Muscle of leg (tissue), 3 donors: ENCODE measurements at regions not wholly inside any gene's neighbourhood (a gene's known extent, or its start where the extent isn't known, plus 50 kb on each side); places are given as distances from the start of the nearest gene placed in this dataset.
"Not testable (repeated sequence)": the region's sequence is repeated elsewhere in the genome, so short reads cannot be mapped to it uniquely, and the experiment has no call there.

ENCODE experiments used
- DNase-seq: peaks from one replicate; pipeline ENCODE4 v3.0.0; 2013
- H3K27ac ChIP-seq: one replicate; pipeline ENCODE4 v1.5.1; 2013; ENCODE audit warnings: mild to moderate bottlenecking, low read length, control low read depth
- H3K27me3 ChIP-seq: one replicate; pipeline ENCODE4 v1.6.1; 2013; ENCODE audit warnings: low read length; ENCODE audit not compliant: control insufficient read depth, insufficient read depth
- H3K36me3 ChIP-seq: one replicate; pipeline ENCODE4 v1.6.1; 2013; ENCODE audit warnings: low read length; ENCODE audit not compliant: control insufficient read depth, insufficient read depth
- H3K4me1 ChIP-seq: one replicate; pipeline ENCODE4 v1.6.1; 2013; ENCODE audit warnings: low read length; ENCODE audit not compliant: control insufficient read depth, insufficient read depth
- H3K4me3 ChIP-seq: one replicate; pipeline ENCODE4 v1.5.1; 2013; ENCODE audit warnings: low read length, control low read depth
- H3K9me3 ChIP-seq: replicated peaks from 2 replicates; pipeline ENCODE4 v1.6.1; 2013; ENCODE audit warnings: low read depth, low read length; ENCODE audit not compliant: control insufficient read depth
- WGBS: methylation state at CpG from one replicate; pipeline ENCODE4 v1.1.5; 2013; ENCODE audit warnings: missing lambda C conversion rate; ENCODE audit not compliant: insufficient coverage; 5-methylcytosine and 5-hydroxymethylcytosine counted together

- Histone ChIP-seq H3K9me3 (no peaks in the 10 kb centered on the region), H3K27me3 (no peaks in the 10 kb centered on the region), H3K36me3 (no peaks in the 10 kb centered on the region), H3K27ac (no peak overlapping the region), H3K4me1 (no peaks in the 10 kb centered on the region), H3K4me3 (no peak overlapping the region)
- DNase-seq: no peak
Observed at GRCh38 chr4:20030108-20030507, 221.6 kb upstream of the SLIT2 start.

- Histone ChIP-seq H3K9me3 (no peaks in the 10 kb centered on the region), H3K36me3 (no peaks in the 10 kb centered on the region), H3K27me3 (no peaks in the 10 kb centered on the region), H3K4me3 (no peak overlapping the region), H3K27ac (no peak overlapping the region), H3K4me1 (no peaks in the 10 kb centered on the region)
- DNase-seq: no peak
- WGBS: no CpG with 5 or more reads among the region's 4 CpGs
Observed at GRCh38 chr4:20028645-20029044, 223.1 kb upstream of the SLIT2 start.

GRCh38 chr4:20026456-20026855 lies 225.2 kb upstream of the SLIT2 start:
- no peaks in the 10 kb centered on the region for H3K36me3 ChIP-seq
- no peaks in the 10 kb centered on the region for H3K27me3 ChIP-seq
- H3K9me3 ChIP-seq: no peaks in the 10 kb centered on the region
- H3K4me3 ChIP-seq: no peak overlapping the region
- H3K27ac ChIP-seq: no peak overlapping the region
- 17% methylated on average over 1 of the region's 2 CpGs for WGBS
- no peaks in the 10 kb centered on the region for H3K4me1 ChIP-seq
- peak; percentile 83 for DNase-seq

GRCh38 chr4:20022471-20022870 lies 229.2 kb upstream of the SLIT2 start:
- H3K4me3 ChIP-seq: no peak overlapping the region
- WGBS: no CpG with 5 or more reads among the region's 2 CpGs

GRCh38 chr4:20020056-20020455 lies 231.6 kb upstream of the SLIT2 start:
- no peaks in the 10 kb centered on the region for H3K27me3 ChIP-seq
- H3K4me1 ChIP-seq: no peaks in the 10 kb centered on the region
- no peak overlapping the region for H3K4me3 ChIP-seq
- WGBS: no CpG with 5 or more reads among the region's 2 CpGs
- H3K9me3 ChIP-seq: no peaks in the 10 kb centered on the region
- no peak for DNase-seq
- H3K36me3 ChIP-seq: no peaks in the 10 kb centered on the region
- no peak overlapping the region for H3K27ac ChIP-seq

More at GRCh38 chr4:20022471-20022870, 229.2 kb upstream of the SLIT2 start:
- no peaks in the 10 kb centered on the region for H3K36me3 ChIP-seq
- no peaks in the 10 kb centered on the region for H3K4me1 ChIP-seq
- no peaks in the 10 kb centered on the region for H3K9me3 ChIP-seq
- no peak for DNase-seq
- no peaks in the 10 kb centered on the region for H3K27me3 ChIP-seq
- H3K27ac ChIP-seq: no peak overlapping the region

- no peaks in the 10 kb centered on the region for H3K4me1 ChIP-seq
- no CpG with 5 or more reads among the region's 4 CpGs for WGBS
- no peaks in the 10 kb centered on the region for H3K27me3 ChIP-seq
- no peak overlapping the region for H3K4me3 ChIP-seq
- DNase-seq: no peak
- H3K9me3 ChIP-seq: no peaks in the 10 kb centered on the region
- no peak overlapping the region for H3K27ac ChIP-seq
- H3K36me3 ChIP-seq: no peaks in the 10 kb centered on the region
Observed at GRCh38 chr4:20019310-20020015, 232.2 kb upstream of the SLIT2 start.

- Histone ChIP-seq H3K9me3 (no peaks in the 10 kb centered on the region), H3K27me3 (no peaks in the 10 kb centered on the region), H3K27ac (peak overlapping the region; percentile 45), H3K4me1 (no peaks in the 10 kb centered on the region), H3K4me3 (no peak overlapping the region), H3K36me3 (no peaks in the 10 kb centered on the region)
- peak; percentile 54 for DNase-seq
- WGBS: no CpG with 5 or more reads among the region's 3 CpGs
Observed at GRCh38 chr4:20017777-20018115, 234.0 kb upstream of the SLIT2 start.

- Histone ChIP-seq H3K27me3 (no peaks in the 10 kb centered on the region), H3K4me1 (no peaks in the 10 kb centered on the region), H3K9me3 (no peaks in the 10 kb centered on the region), H3K36me3 (no peaks in the 10 kb centered on the region), H3K27ac (peak overlapping the region; percentile 45), H3K4me3 (no peak overlapping the region)
- DNase-seq: peak; percentile 90
- no CpG with 5 or more reads among the region's 1 CpG for WGBS
Observed at GRCh38 chr4:20017070-20017776, 234.5 kb upstream of the SLIT2 start.

- WGBS: no CpG with 5 or more reads among the region's 4 CpGs
- Histone ChIP-seq H3K4me1 (no peaks in the 10 kb centered on the region), H3K27me3 (no peaks in the 10 kb centered on the region), H3K4me3 (no peak overlapping the region), H3K36me3 (no peaks in the 10 kb centered on the region), H3K27ac (peak overlapping the region; percentile 62), H3K9me3 (no peaks in the 10 kb centered on the region)
- DNase-seq: peak; percentile 63
Observed at GRCh38 chr4:20015636-20016224, 236.0 kb upstream of the SLIT2 start.

GRCh38 chr4:20003836-20004558 lies 247.7 kb upstream of the SLIT2 start:
- not testable (repeated sequence) for DNase-seq, H3K4me3 ChIP-seq, H3K27me3 ChIP-seq, H3K36me3 ChIP-seq, H3K27ac ChIP-seq, H3K9me3 ChIP-seq, H3K4me1 ChIP-seq
- 86% methylated on average over 24 of the region's 52 CpGs for WGBS
